CD8-positive, alpha-beta memory T cell (primary cell): ENCODE measurements at regions not wholly inside any gene's neighbourhood (a gene's known extent, or its start where the extent isn't known, plus 50 kb on each side); places are given as distances from the start of the nearest gene placed in this dataset.

Experiments used
- CTCF ChIA-PET: fragments of 350-600 bp; sonication (Branson Sonifier 250); formaldehyde crosslinking; loops from one replicate; lab custom pipeline; 2021; ENCODE audit warnings: antibody characterized with exemption; lab: Charles Lee
- POLR2A ChIA-PET: fragments of 350-600 bp; sonication (Branson Sonifier 250); formaldehyde crosslinking; loops from one replicate; lab custom pipeline; 2021; ENCODE audit warnings: antibody characterized with exemption; lab: Charles Lee
- DNase-seq, 5 donors: peaks; one replicate each; pipeline versions ENCODE4 v3.0.0 to v3.0.0-alpha.2; 2020 to 2022; ENCODE audit warnings: mixed read lengths in 1 of 5
- H3K27ac ChIP-seq: one replicate; pipeline ENCODE4 v1.7.0; 2013; ENCODE audit warnings: low read depth, mild to moderate bottlenecking, low read length, moderate library complexity
- H3K27me3 ChIP-seq: 2 replicates; pipeline ENCODE4 v1.7.0; 2013; ENCODE audit warnings: low read length, mild to moderate bottlenecking; ENCODE audit not compliant: insufficient read depth, poor library complexity, severe bottlenecking
- H3K36me3 ChIP-seq: 2 replicates; pipeline ENCODE4 v1.7.0; 2013; ENCODE audit warnings: mild to moderate bottlenecking, low read length, moderate library complexity; ENCODE audit not compliant: insufficient read depth
- H3K4me1 ChIP-seq: 2 replicates; pipeline ENCODE4 v1.7.0; 2013; ENCODE audit warnings: mild to moderate bottlenecking, low read length, moderate library complexity; ENCODE audit not compliant: insufficient read depth
- H3K4me3 ChIP-seq: 2 replicates; pipeline ENCODE4 v1.7.0; 2013; ENCODE audit warnings: mild to moderate bottlenecking, low read length
- H3K9me3 ChIP-seq: 2 replicates; pipeline ENCODE4 v1.7.0; 2013; ENCODE audit warnings: mild to moderate bottlenecking, low read length
- H3K27ac Mint-ChIP-seq, 8 donors: one replicate each; pipeline ENCODE4 v1.8.0; 2020 to 2021; ENCODE audit warnings: mixed read lengths in 8 of 8, mild to moderate bottlenecking in 6 of 8, inconsistent platforms in 3 of 8, moderate library complexity in 3 of 8
- H3K27me3 Mint-ChIP-seq, 2 donors: one replicate each; pipeline ENCODE4 v1.8.0; 2020 to 2021; ENCODE audit warnings: mixed read lengths in 2 of 2, mild to moderate bottlenecking in 1 of 2, moderate library complexity in 1 of 2
- H3K36me3 Mint-ChIP-seq, 3 donors: one replicate each; pipeline ENCODE4 v1.8.0; 2020 to 2021; ENCODE audit warnings: mixed read lengths in 3 of 3, inconsistent platforms in 1 of 3, mild to moderate bottlenecking in 1 of 3
- H3K4me1 Mint-ChIP-seq, 3 donors: one replicate each; pipeline ENCODE4 v1.8.0; 2020 to 2021; ENCODE audit warnings: mixed read lengths in 3 of 3, inconsistent platforms in 1 of 3, mild to moderate bottlenecking in 1 of 3
- H3K4me3 Mint-ChIP-seq, 7 donors: one replicate each; pipeline ENCODE4 v1.8.0; 2020 to 2021; ENCODE audit warnings: mixed read lengths in 7 of 7, mild to moderate bottlenecking in 6 of 7, moderate library complexity in 4 of 7, inconsistent platforms in 2 of 7
- H3K9me3 Mint-ChIP-seq, 5 donors: one replicate each; pipeline ENCODE4 v1.8.0; 2020 to 2022; ENCODE audit warnings: mixed read lengths in 5 of 5, mild to moderate bottlenecking in 3 of 5, moderate library complexity in 2 of 5, inconsistent platforms in 1 of 5

DNA sequence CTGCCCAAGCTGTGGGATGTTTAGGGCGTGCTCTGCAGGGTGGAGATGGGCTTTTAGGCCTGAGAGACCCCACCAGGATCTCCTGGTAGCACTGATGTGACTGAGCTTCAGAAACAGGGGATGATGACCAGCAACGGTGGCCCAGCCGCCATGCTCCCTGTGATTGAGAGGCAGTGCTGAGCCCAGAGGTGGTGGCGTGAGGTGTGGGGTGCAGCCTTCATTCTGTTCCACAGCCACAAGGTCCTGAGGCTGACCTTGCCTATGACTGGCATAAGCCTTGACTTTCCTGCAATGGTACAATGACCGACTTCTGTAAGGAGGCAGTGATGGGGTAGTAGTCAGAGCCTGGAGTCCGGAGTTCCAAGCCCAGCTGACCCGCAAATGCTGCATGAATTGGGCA lies 263.3 kb downstream of the TSN start:
- no peaks in the 10 kb centered on the region for H3K27me3 ChIP-seq
- Mint-ChIP-seq H3K27me3 (peaks cover 1 to 4% of the 10 kb centered on the region in 2 donors), H3K27ac (no peak overlapping the region), H3K9me3 (peaks cover 0 to 2% (median 0%) of the 10 kb centered on the region in 5 donors), H3K4me1 (no peaks in the 10 kb centered on the region), H3K36me3 (no peaks in the 10 kb centered on the region), H3K4me3 (no peak overlapping the region)
- no peaks in the 10 kb centered on the region for H3K9me3 ChIP-seq
- ChIA-PET POLR2A (no interaction called here), CTCF (no interaction called here)
- H3K27ac ChIP-seq: no peak overlapping the region
- H3K4me3 ChIP-seq: no peak overlapping the region
- H3K36me3 ChIP-seq: no peaks in the 10 kb centered on the region
- no peak for DNase-seq
- H3K4me1 ChIP-seq: no peaks in the 10 kb centered on the region

- H3K36me3 ChIP-seq: no peaks in the 10 kb centered on the region
- no peaks in the 10 kb centered on the region for H3K27me3 ChIP-seq
- Mint-ChIP-seq H3K4me3 (no peak overlapping the region), H3K27ac (no peak overlapping the region), H3K4me1 (no peaks in the 10 kb centered on the region), H3K36me3 (no peaks in the 10 kb centered on the region), H3K27me3 (peaks cover 5 to 8% of the 10 kb centered on the region in 2 donors), H3K9me3 (peaks cover 0 to 2% (median 0%) of the 10 kb centered on the region in 5 donors)
- ChIA-PET CTCF (no interaction called here), POLR2A (no interaction called here)
- no peaks in the 10 kb centered on the region for H3K9me3 ChIP-seq
- no peak for DNase-seq
- no peaks in the 10 kb centered on the region for H3K4me1 ChIP-seq
- no peak overlapping the region for H3K27ac ChIP-seq
- no peak overlapping the region for H3K4me3 ChIP-seq
Observed at GRCh38 chr2:122019724-122020123, 264.3 kb downstream of the TSN start.

GRCh38 chr2:122020377-122020776 lies 264.9 kb downstream of the TSN start:
- no peaks in the 10 kb centered on the region for H3K4me1 Mint-ChIP-seq
- Histone ChIP-seq H3K27ac (no peak overlapping the region), H3K27me3 (no peaks in the 10 kb centered on the region), H3K4me3 (no peak overlapping the region), H3K4me1 (no peaks in the 10 kb centered on the region), H3K9me3 (no peaks in the 10 kb centered on the region), H3K36me3 (no peaks in the 10 kb centered on the region)
- ChIA-PET POLR2A (no interaction called here), CTCF (no interaction called here)
- peaks cover 0 to 2% (median 0%) of the 10 kb centered on the region in 5 donors for H3K9me3 Mint-ChIP-seq
- H3K4me3 Mint-ChIP-seq: no peak overlapping the region
- H3K36me3 Mint-ChIP-seq: no peaks in the 10 kb centered on the region
- DNase-seq: no peak
- no peak overlapping the region for H3K27ac Mint-ChIP-seq
- peaks cover 5 to 8% of the 10 kb centered on the region in 2 donors for H3K27me3 Mint-ChIP-seq

GRCh38 chr2:122021941-122022340 lies 266.5 kb downstream of the TSN start:
- Histone ChIP-seq H3K27me3 (no peaks in the 10 kb centered on the region), H3K36me3 (no peaks in the 10 kb centered on the region), H3K4me1 (no peaks in the 10 kb centered on the region), H3K27ac (no peak overlapping the region), H3K9me3 (no peaks in the 10 kb centered on the region), H3K4me3 (no peak overlapping the region)
- Mint-ChIP-seq H3K27me3 (peaks cover 5 to 10% of the 10 kb centered on the region in 2 donors), H3K36me3 (no peaks in the 10 kb centered on the region), H3K27ac (no peak overlapping the region), H3K9me3 (peaks cover 0 to 2% (median 0%) of the 10 kb centered on the region in 5 donors), H3K4me3 (no peak overlapping the region), H3K4me1 (no peaks in the 10 kb centered on the region)
- CTCF ChIA-PET: no interaction called here
- DNase-seq: no peak
- POLR2A ChIA-PET: no interaction called here

DNA sequence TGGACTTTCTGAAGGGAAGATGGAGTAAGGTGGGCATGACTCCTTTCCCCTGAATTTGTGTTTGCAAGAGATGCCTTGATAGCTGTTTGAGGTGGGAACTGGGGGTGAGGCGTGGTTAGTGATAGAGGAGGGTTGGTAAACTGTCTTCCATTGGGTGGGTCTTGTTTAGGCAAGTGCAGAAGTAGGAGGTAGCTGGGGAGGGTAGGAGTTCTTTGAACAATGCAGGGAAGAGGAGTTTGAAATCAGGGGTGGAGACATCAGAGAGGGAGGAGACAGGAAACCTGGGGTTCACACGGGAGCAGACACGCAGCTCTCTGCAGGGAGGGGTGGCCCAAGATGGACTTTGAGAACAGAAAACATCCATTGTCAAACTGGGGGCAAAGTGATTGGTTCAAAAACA lies 267.1 kb downstream of the TSN start:
- Mint-ChIP-seq H3K27ac (no peak overlapping the region), H3K4me3 (no peak overlapping the region), H3K4me1 (no peaks in the 10 kb centered on the region), H3K27me3 (peaks cover 5 to 10% of the 10 kb centered on the region in 2 donors), H3K9me3 (peaks cover 0 to 2% (median 0%) of the 10 kb centered on the region in 5 donors), H3K36me3 (no peaks in the 10 kb centered on the region)
- Histone ChIP-seq H3K27ac (no peak overlapping the region), H3K4me3 (no peak overlapping the region), H3K4me1 (no peaks in the 10 kb centered on the region), H3K27me3 (no peaks in the 10 kb centered on the region), H3K9me3 (no peaks in the 10 kb centered on the region), H3K36me3 (no peaks in the 10 kb centered on the region)
- DNase-seq: no peak
- ChIA-PET POLR2A (no interaction called here), CTCF (no interaction called here)

GRCh38 chr2:122023059-122023864 lies 267.8 kb downstream of the TSN start:
- no peak overlapping the region for H3K27ac ChIP-seq
- Mint-ChIP-seq H3K27me3 (peaks cover 5 to 10% of the 10 kb centered on the region in 2 donors), H3K9me3 (peaks cover 0 to 2% (median 0%) of the 10 kb centered on the region in 5 donors), H3K4me3 (no peak overlapping the region), H3K27ac (no peak overlapping the region), H3K4me1 (no peaks in the 10 kb centered on the region), H3K36me3 (no peaks in the 10 kb centered on the region)
- CTCF ChIA-PET: no interaction called here
- H3K36me3 ChIP-seq: no peaks in the 10 kb centered on the region
- H3K4me1 ChIP-seq: no peaks in the 10 kb centered on the region
- H3K27me3 ChIP-seq: no peaks in the 10 kb centered on the region
- no peak for DNase-seq
- POLR2A ChIA-PET: no interaction called here
- H3K4me3 ChIP-seq: no peak overlapping the region
- no peaks in the 10 kb centered on the region for H3K9me3 ChIP-seq

DNA sequence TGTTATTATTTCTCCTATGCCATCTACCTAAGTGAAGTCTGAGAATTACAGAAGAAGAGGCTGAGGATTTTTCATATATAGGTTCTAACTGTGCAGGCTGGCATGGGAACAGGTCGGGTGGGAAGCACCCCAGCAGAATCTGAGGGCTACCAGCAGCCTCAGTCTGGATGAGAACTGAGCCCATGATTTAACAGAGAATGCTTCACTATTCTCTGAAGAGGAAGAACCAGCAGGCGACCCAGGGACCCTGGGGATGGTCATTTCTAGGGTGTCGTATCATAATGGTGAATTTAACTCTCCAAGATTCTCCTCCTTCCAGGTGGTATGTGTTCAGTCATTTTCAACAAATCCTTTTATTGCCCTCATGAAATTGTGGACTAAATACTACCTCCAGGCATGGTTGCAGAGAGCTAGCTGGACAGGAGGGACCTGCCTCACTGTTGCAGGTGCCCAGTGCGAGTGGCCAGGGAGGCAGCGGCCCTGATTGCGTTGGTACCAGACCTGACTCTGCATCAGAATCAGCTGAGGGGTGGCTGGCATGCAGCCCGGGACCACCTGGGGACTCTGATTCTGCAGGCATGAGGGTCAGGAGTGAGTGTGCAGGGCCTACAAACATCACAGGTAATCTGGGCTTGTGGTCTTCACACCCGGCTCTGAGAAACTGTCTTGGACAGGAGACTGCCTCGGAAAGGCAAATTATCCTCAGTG lies 272.2 kb downstream of the TSN start:
- Mint-ChIP-seq H3K4me3 (no peak overlapping the region), H3K27me3 (peaks cover 9% of the 10 kb centered on the region in 2 donors), H3K27ac (no peak overlapping the region), H3K4me1 (no peaks in the 10 kb centered on the region), H3K36me3 (no peaks in the 10 kb centered on the region), H3K9me3 (peaks cover 0 to 2% (median 0%) of the 10 kb centered on the region in 5 donors)
- Histone ChIP-seq H3K9me3 (no peaks in the 10 kb centered on the region), H3K27ac (no peak overlapping the region), H3K4me1 (no peaks in the 10 kb centered on the region), H3K36me3 (no peaks in the 10 kb centered on the region), H3K27me3 (no peaks in the 10 kb centered on the region), H3K4me3 (no peak overlapping the region)
- ChIA-PET CTCF (no interaction called here), POLR2A (no interaction called here)
- DNase-seq: no peak

DNA sequence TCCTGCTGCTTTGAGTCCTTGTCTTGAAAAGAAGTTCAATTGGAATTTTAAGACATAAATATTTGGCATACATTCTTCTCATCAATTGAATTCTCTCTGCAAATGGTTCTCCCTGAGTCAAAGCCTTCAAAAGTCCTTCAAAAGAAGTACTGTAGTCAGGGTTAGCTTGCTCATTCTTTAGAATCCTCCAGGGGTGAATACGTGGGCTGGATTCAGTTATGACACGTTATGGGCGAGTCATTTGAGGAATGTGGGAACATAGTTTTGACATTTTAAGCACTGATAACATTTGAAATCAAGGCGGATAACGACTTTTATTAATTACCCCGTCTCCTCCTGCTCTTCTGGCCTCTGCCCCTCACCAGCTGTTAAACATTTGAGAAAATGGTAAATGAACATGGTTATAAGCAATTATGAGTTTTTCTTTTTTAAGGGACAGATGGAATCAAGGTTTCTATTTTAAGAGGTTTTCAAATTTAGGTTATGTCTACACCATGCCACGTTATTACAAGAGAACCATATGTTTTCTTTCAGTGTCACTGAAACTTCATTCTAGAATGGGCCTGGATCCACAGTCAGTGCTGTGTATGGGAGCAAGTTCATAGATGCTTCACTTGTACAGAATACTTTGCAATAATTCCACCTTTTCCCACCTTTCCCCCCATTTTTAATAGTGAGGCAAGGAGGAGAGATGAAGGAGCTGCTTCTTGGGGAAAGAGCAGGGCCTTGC lies 273.1 kb downstream of the TSN start:
- Mint-ChIP-seq H3K36me3 (no peaks in the 10 kb centered on the region), H3K27ac (no peak overlapping the region), H3K4me1 (no peaks in the 10 kb centered on the region), H3K27me3 (peaks cover 9% of the 10 kb centered on the region in 2 donors), H3K4me3 (no peak overlapping the region), H3K9me3 (peaks cover 0 to 2% (median 0%) of the 10 kb centered on the region in 5 donors)
- Histone ChIP-seq H3K9me3 (no peaks in the 10 kb centered on the region), H3K36me3 (no peaks in the 10 kb centered on the region), H3K27ac (no peak overlapping the region), H3K27me3 (no peaks in the 10 kb centered on the region), H3K4me1 (no peaks in the 10 kb centered on the region), H3K4me3 (no peak overlapping the region)
- POLR2A ChIA-PET: no interaction called here
- CTCF ChIA-PET: no interaction called here
- DNase-seq: no peak
